Stimulated activated effector memory CD8-positive, alpha-beta T cell treated with anti-CD3 and anti-CD28 coated beads, Interleukin-12 subunit alpha, Interleukin-12 subunit beta, amount 100 ng/mL, for 72 hours (primary cell): ENCODE measurements at regions not wholly inside any gene's neighbourhood (a gene's known extent, or its start where the extent isn't known, plus 50 kb on each side); places are given as distances from the start of the nearest gene placed in this dataset.

Experiments used
- ATAC-seq: fragments of 150-1000 bp; cut with Tn5 transposase; 2 replicates; pipeline ENCODE4 v1.10.0; 2021
- DNase-seq, 2 donors: peaks; one replicate each; pipeline ENCODE4 v3.0.0; 2021 to 2022; ENCODE audit warnings: low spot score in 2 of 2
- H3K27ac Mint-ChIP-seq: one replicate; pipeline ENCODE4 v1.8.0; 2022; ENCODE audit warnings: mild to moderate bottlenecking, mixed read lengths
- H3K36me3 Mint-ChIP-seq: one replicate; pipeline ENCODE4 v1.8.0; 2022; ENCODE audit warnings: mild to moderate bottlenecking, mixed read lengths
- H3K4me1 Mint-ChIP-seq: one replicate; pipeline ENCODE4 v1.8.0; 2022; ENCODE audit warnings: mixed read lengths
- H3K4me3 Mint-ChIP-seq: one replicate; pipeline ENCODE4 v1.8.0; 2022; ENCODE audit warnings: mild to moderate bottlenecking, mixed read lengths
- H3K9me3 Mint-ChIP-seq: one replicate; pipeline ENCODE4 v1.8.0; 2022; ENCODE audit warnings: mixed read lengths

GRCh38 chr9:75830303-75830702, 60.2 kb upstream of the PCSK5 start:
- no peak overlapping the region for H3K27ac Mint-ChIP-seq
- H3K9me3 Mint-ChIP-seq: no peaks in the 10 kb centered on the region
- no peaks in the 10 kb centered on the region for H3K4me1 Mint-ChIP-seq
- H3K36me3 Mint-ChIP-seq: no peaks in the 10 kb centered on the region
- no peak overlapping the region for H3K4me3 Mint-ChIP-seq
- no peak for DNase-seq
- no peak for ATAC-seq

DNA sequence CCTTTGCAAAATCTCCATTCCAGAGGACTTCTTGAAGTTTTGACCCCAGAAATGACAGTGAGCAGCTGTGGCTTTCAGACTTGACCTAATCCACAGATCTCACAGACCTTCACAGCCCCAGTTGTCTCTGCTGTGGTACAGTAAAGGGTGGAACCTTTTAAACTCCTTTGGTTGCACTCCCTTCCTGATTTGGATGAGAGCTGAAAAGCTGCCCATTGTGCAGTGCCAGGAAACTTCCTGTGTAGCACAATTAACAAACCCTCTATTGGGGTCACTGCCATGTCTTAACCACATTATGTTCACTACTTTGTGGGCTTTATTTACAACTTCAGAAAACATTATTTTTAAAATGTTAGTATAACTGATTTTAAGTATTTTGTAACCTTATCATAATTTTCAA, 56.7 kb upstream of the PCSK5 start:
- no peak overlapping the region for H3K4me3 Mint-ChIP-seq
- DNase-seq (no peak), ATAC-seq (no peak)
- no peaks in the 10 kb centered on the region for H3K36me3 Mint-ChIP-seq
- no peaks in the 10 kb centered on the region for H3K9me3 Mint-ChIP-seq
- no peak overlapping the region for H3K27ac Mint-ChIP-seq
- no peaks in the 10 kb centered on the region for H3K4me1 Mint-ChIP-seq

DNA sequence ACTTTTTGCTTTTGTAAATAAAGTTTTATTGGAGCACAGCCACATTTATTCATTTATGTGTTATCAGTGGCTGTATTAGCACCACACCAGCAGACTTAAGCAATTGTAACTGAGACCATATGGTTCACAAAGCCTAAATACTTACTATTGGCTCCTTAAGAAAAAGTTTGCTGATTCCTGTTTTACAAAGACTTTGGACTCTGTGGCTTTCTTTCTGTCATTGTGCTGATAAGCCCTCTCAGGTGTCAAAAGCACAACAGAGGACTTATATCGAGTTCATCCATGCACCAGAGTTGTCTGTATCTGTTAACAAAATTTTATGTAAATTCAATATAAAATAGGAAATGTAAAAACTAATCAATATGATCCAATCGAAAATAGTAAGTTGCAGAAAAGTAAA, 55.6 kb upstream of the PCSK5 start:
- Mint-ChIP-seq H3K36me3 (no peaks in the 10 kb centered on the region), H3K27ac (no peak overlapping the region), H3K9me3 (no peaks in the 10 kb centered on the region), H3K4me3 (no peak overlapping the region), H3K4me1 (no peaks in the 10 kb centered on the region)
- DNase-seq (no peak), ATAC-seq (no peak)
